ENCODE measurements at regions not wholly inside any gene's neighbourhood (a gene's known extent, or its start where the extent isn't known, plus 50 kb on each side); places are given as distances from the start of the nearest gene placed in this dataset.

- no peaks in the 10 kb centered on the region for H3K9me3 ChIP-seq
- no peak for DNase-seq
- H3K36me3 ChIP-seq: no peaks in the 10 kb centered on the region
- H3K27ac ChIP-seq: no peak overlapping the region
- ATAC-seq: no peak
- no peak overlapping the region for H3K4me3 ChIP-seq
- TF ChIP-seq, protein P1, sequence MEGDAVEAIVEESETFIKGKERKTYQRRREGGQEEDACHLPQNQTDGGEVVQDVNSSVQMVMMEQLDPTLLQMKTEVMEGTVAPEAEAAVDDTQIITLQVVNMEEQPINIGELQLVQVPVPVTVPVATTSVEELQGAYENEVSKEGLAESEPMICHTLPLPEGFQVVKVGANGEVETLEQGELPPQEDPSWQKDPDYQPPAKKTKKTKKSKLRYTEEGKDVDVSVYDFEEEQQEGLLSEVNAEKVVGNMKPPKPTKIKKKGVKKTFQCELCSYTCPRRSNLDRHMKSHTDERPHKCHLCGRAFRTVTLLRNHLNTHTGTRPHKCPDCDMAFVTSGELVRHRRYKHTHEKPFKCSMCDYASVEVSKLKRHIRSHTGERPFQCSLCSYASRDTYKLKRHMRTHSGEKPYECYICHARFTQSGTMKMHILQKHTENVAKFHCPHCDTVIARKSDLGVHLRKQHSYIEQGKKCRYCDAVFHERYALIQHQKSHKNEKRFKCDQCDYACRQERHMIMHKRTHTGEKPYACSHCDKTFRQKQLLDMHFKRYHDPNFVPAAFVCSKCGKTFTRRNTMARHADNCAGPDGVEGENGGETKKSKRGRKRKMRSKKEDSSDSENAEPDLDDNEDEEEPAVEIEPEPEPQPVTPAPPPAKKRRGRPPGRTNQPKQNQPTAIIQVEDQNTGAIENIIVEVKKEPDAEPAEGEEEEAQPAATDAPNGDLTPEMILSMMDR (IDR thresholded peaks at IDR 0.05): no peak
- no peak for TF ChIP-seq POLR2A (IDR thresholded peaks at IDR 0.05)
- H3K27me3 ChIP-seq: no peaks in the 10 kb centered on the region
- H3K4me1 ChIP-seq: no peaks in the 10 kb centered on the region
- intact Hi-C loops (cut with DNase I): loop anchor here in 1 of 2 donors (10.0 kb wide), 1 partner anchor 1090 kb away; no protein-coding TSS in a partner anchor
Observed at GRCh38 chr6:53974941-53975340, 136.3 kb upstream of the MLIP start.

- Histone ChIP-seq H3K27ac (no peak overlapping the region), H3K27me3 (no peaks in the 10 kb centered on the region), H3K36me3 (no peaks in the 10 kb centered on the region), H3K9me3 (no peaks in the 10 kb centered on the region), H3K4me3 (no peak overlapping the region), H3K4me1 (no peaks in the 10 kb centered on the region)
- DNase-seq: no peak
- 79% methylated on average over 3 of the region's 3 CpGs for WGBS (ENCODE audit: insufficient coverage, low coverage, low lambda C conversion rate, missing lambda C conversion rate)
- TF ChIP-seq POLR2A (IDR thresholded peaks at IDR 0.05): no peak
- TF ChIP-seq, protein P1 (IDR thresholded peaks at IDR 0.05): no peak
- no peak for ATAC-seq
- intact Hi-C loops (cut with DNase I): loop anchor here in 1 of 2 donors (10.0 kb wide), 1 partner anchor 1089 kb away; no protein-coding TSS in a partner anchor
Observed at GRCh38 chr6:53975941-53976615, 135.2 kb upstream of the MLIP start.

DNA sequence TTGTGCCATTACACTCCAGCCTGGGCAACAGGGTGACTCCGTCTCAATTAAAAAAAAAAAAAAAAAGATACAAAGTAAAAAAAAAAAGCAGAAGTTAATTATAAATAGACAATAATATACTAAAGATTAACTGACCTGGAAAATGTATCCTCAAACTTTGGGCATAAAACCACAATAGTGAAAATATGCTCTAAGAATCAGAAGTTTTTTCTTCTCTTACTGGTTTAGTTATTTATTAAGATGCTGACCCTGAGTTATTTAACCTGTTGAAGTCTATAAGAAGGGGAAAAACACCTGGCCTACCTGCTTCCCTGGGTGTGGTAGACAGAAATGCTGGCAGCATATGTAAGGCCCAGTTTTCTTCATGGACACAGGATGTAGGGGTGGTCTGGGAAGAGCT lies 133.7 kb upstream of the MLIP start:
- TF ChIP-seq, protein P1 (IDR thresholded peaks at IDR 0.05): no peak
- TF ChIP-seq POLR2A (IDR thresholded peaks at IDR 0.05): no peak
- 57% methylated on average over 1 of the region's 1 CpG for WGBS (ENCODE audit: insufficient coverage, low coverage, low lambda C conversion rate, missing lambda C conversion rate)
- no peaks in the 10 kb centered on the region for H3K27me3 ChIP-seq
- no peak for DNase-seq
- H3K27ac ChIP-seq: no peak overlapping the region
- intact Hi-C loops (cut with DNase I): loop anchor here in 1 of 2 donors (10.0 kb wide), 1 partner anchor 1087 kb away; no protein-coding TSS in a partner anchor
- no peaks in the 10 kb centered on the region for H3K9me3 ChIP-seq
- H3K4me1 ChIP-seq: no peaks in the 10 kb centered on the region
- no peak overlapping the region for H3K4me3 ChIP-seq
- ATAC-seq: no peak
- H3K36me3 ChIP-seq: no peaks in the 10 kb centered on the region

- H3K27ac ChIP-seq: no peak overlapping the region
- H3K9me3 ChIP-seq: no peaks in the 10 kb centered on the region
- ATAC-seq (peak; percentile 66 to 76 (median 73)), DNase-seq (no peak)
- TF ChIP-seq POLR2A (IDR thresholded peaks at IDR 0.05): no peak
- TF ChIP-seq, protein P1 (IDR thresholded peaks at IDR 0.05): peak; percentile 74 to 93 (median 88)
- H3K27me3 ChIP-seq: no peaks in the 10 kb centered on the region
- intact Hi-C loops (cut with DNase I): loop anchor here in 1 of 2 donors (10.0 kb wide), 2 partner anchors 285 to 1085 kb away; no protein-coding TSS in a partner anchor
- H3K4me3 ChIP-seq: no peak overlapping the region
- no peaks in the 10 kb centered on the region for H3K4me1 ChIP-seq
- H3K36me3 ChIP-seq: no peaks in the 10 kb centered on the region
Observed at GRCh38 chr6:53979468-53980067, 131.7 kb upstream of the MLIP start.

Data from right lobe of liver (tissue), 6 donors.